Fibroblast of lung (primary cell): ENCODE measurements at regions not wholly inside any gene's neighbourhood (a gene's known extent, or its start where the extent isn't known, plus 50 kb on each side); places are given as distances from the start of the nearest gene placed in this dataset.

Experiments
- DNase-seq, 2 donors: peaks; one replicate each; pipeline versions ENCODE4 v3.0.0 to v3.0.0-alpha.2; 2010; ENCODE audit warnings: low read depth in 2 of 2
- H2AFZ ChIP-seq: 2 replicates; pipeline ENCODE4 v1.5.1; 2012; ENCODE audit warnings: low read length, control low read depth, inconsistent platforms
- H3K27ac ChIP-seq: 2 replicates; pipeline ENCODE4 v1.5.1; 2011; ENCODE audit warnings: low read length, control low read depth; ENCODE audit not compliant: insufficient read depth
- H3K27me3 ChIP-seq: 2 replicates; pipeline ENCODE4 v1.5.1; 2011; ENCODE audit warnings: mild to moderate bottlenecking, low read length; ENCODE audit not compliant: control insufficient read depth, insufficient read depth
- H3K36me3 ChIP-seq: 2 replicates; pipeline ENCODE4 v1.5.1; 2011; ENCODE audit warnings: low read length; ENCODE audit not compliant: control insufficient read depth, insufficient read depth
- H3K4me1 ChIP-seq: 2 replicates; pipeline ENCODE4 v1.5.1; 2011; ENCODE audit warnings: low read length; ENCODE audit not compliant: control insufficient read depth, insufficient read depth; ENCODE audit errors: extremely low read depth
- H3K4me2 ChIP-seq: 2 replicates; pipeline ENCODE4 v1.5.1; 2011; ENCODE audit warnings: low read length, control low read depth; ENCODE audit not compliant: insufficient read depth; ENCODE audit errors: extremely low read depth
- H3K4me3 ChIP-seq, 4 experiments: fragments of 200-600 bp in 1 of 4; sonication (generic) in 1 of 4; replicated peaks in 1 of 4; 2 replicates each; pipeline ENCODE4 v1.5.1; 2011 to 2016; ENCODE audit warnings: low read length in 4 of 4, low read depth in 3 of 4, mild to moderate bottlenecking in 3 of 4, control low read depth in 2 of 4, inconsistent platforms in 1 of 4, mixed read lengths in 1 of 4; ENCODE audit not compliant: insufficient read depth in 1 of 4; ENCODE audit errors: control extremely low read depth in 1 of 4
- H3K79me2 ChIP-seq: 2 replicates; pipeline ENCODE4 v1.5.1; 2012; ENCODE audit warnings: mild to moderate bottlenecking, low read length, inconsistent platforms; ENCODE audit not compliant: control insufficient read depth, insufficient read depth
- H3K9ac ChIP-seq: 2 replicates; pipeline ENCODE4 v1.5.1; 2011; ENCODE audit warnings: mild to moderate bottlenecking, low read length, control low read depth; ENCODE audit not compliant: insufficient read depth
- H3K9me3 ChIP-seq: 2 replicates; pipeline ENCODE4 v1.5.1; 2012; ENCODE audit warnings: low read depth, low read length; ENCODE audit not compliant: control insufficient read depth, insufficient read depth
- H4K20me1 ChIP-seq: 2 replicates; pipeline ENCODE4 v1.5.1; 2011; ENCODE audit warnings: low read length; ENCODE audit not compliant: control insufficient read depth, insufficient read depth; ENCODE audit errors: extremely low read depth
- EZH2 ChIP-seq: IDR thresholded peaks from 2 replicates; pipeline ENCODE4 v1.5.1; 2012; ENCODE audit warnings: low read length, control low read depth, mild to moderate bottlenecking; ENCODE audit errors: missing control alignments
- TF ChIP-seq, protein P1 (sequence below), 2 donors: IDR thresholded peaks in 1 of 2; conservative IDR thresholded peaks in 1 of 2; 1 replicate in 1 of 2; 2 replicates in 1 of 2; pipeline ENCODE4 v1.5.1; 2011 to 2012; ENCODE audit warnings: low read length in 2 of 2, control low read depth in 1 of 2, inconsistent platforms in 1 of 2, low read depth in 1 of 2, mild to moderate bottlenecking in 1 of 2

DNA sequence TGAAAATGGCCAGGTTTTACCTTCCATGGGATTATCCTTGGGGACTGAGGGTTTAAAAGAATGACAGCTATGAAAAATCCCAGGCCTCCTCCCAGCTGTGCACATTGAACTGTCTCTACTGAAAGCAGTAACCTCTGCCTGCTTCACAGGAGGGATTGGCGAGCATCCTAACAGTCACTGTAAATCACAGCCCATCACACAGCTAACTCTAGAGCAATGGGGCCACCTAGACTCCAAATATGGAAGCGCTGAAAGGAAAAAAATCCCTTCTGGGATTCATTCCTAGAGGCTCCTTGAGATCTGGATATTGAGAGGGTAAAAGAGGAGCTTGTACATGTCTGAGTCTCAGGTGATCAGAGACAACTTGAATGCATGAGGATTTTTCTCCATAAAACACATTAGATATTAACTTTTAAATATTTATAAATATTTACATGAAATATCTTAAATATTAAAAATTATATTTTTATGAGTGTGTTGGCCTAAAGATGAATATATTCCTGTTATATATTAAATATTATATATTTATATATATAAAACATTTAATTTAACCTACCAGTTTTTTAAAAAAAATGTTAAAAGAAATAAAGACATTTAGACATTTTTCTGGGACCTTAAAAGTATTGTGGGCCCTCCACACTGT, 133.8 kb upstream of the SLC24A2 start:
- Histone ChIP-seq H4K20me1 (no peaks in the 10 kb centered on the region), H2AFZ (no peak overlapping the region), H3K4me2 (no peak overlapping the region), H3K27me3 (peaks cover 3% of the 10 kb centered on the region), H3K4me1 (peaks cover 3% of the 10 kb centered on the region), H3K27ac (no peak overlapping the region), H3K9ac (no peak overlapping the region), H3K9me3 (no peaks in the 10 kb centered on the region), H3K79me2 (no peaks in the 10 kb centered on the region), H3K4me3 (no peak overlapping the region), H3K36me3 (no peaks in the 10 kb centered on the region)
- peak; percentile 38 to 72 for DNase-seq
- TF ChIP-seq EZH2: no peak
- TF ChIP-seq, protein P1, sequence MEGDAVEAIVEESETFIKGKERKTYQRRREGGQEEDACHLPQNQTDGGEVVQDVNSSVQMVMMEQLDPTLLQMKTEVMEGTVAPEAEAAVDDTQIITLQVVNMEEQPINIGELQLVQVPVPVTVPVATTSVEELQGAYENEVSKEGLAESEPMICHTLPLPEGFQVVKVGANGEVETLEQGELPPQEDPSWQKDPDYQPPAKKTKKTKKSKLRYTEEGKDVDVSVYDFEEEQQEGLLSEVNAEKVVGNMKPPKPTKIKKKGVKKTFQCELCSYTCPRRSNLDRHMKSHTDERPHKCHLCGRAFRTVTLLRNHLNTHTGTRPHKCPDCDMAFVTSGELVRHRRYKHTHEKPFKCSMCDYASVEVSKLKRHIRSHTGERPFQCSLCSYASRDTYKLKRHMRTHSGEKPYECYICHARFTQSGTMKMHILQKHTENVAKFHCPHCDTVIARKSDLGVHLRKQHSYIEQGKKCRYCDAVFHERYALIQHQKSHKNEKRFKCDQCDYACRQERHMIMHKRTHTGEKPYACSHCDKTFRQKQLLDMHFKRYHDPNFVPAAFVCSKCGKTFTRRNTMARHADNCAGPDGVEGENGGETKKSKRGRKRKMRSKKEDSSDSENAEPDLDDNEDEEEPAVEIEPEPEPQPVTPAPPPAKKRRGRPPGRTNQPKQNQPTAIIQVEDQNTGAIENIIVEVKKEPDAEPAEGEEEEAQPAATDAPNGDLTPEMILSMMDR (conservative IDR thresholded peaks at IDR 0.05 in 1 of 2, IDR thresholded peaks at IDR 0.05 in 1 of 2; ENCODE audit: low read depth in 1 of 2, low read length in 2 of 2): peak; percentile 70 to 86

DNA sequence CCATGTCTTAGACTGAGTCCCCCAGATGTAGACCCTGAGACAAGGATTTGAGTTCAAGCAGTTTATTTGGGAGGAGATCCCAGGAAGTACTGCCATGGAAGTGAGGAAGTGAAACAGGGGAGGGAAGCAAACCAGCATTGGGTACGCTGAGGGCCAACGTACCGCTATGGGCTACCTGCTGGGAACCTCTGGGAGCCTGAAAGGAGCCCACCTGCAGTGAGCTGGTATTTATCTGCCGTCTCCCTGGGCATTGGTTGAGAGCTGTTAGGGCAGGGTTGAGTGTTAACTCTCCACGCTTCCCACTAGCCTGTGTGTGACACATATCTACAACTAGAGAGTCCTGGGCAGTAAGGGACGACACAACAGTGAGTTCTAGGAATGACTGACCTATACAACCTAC, 131.6 kb upstream of the SLC24A2 start:
- Histone ChIP-seq H3K4me1 (no peaks in the 10 kb centered on the region), H3K79me2 (no peaks in the 10 kb centered on the region), H3K4me2 (no peak overlapping the region), H3K9me3 (no peaks in the 10 kb centered on the region), H4K20me1 (no peaks in the 10 kb centered on the region), H3K27ac (no peak overlapping the region), H3K27me3 (peaks cover 3% of the 10 kb centered on the region), H2AFZ (no peak overlapping the region), H3K36me3 (no peaks in the 10 kb centered on the region), H3K4me3 (no peak overlapping the region), H3K9ac (no peak overlapping the region)
- no peak for DNase-seq
- TF ChIP-seq, protein P1 (conservative IDR thresholded peaks at IDR 0.05 in 1 of 2, IDR thresholded peaks at IDR 0.05 in 1 of 2; ENCODE audit: low read depth in 1 of 2, low read length in 2 of 2): no peak
- TF ChIP-seq EZH2: no peak

DNA sequence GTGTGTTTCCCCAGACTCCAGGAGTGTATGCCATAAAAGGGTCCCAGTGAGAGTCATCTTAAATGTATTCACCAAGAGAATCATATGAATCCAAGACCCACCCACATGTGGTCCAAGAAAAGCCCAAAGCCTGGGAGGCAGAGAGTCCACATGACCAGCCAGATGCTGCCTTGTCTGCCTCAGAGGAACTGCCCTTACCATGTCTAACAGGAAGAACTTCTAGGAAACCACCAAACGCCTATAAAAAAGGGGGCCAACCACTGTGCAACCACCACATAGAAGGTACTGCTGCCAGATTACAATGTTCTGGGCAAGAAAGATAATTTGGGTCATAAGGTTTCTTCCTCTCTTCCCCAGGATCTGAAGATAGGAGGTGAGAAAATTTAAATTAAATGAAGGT, 129.8 kb upstream of the SLC24A2 start:
- Histone ChIP-seq H3K9ac (no peak overlapping the region), H3K9me3 (no peaks in the 10 kb centered on the region), H3K36me3 (no peaks in the 10 kb centered on the region), H3K27ac (no peak overlapping the region), H3K79me2 (no peaks in the 10 kb centered on the region), H4K20me1 (no peaks in the 10 kb centered on the region), H3K27me3 (peaks cover 3% of the 10 kb centered on the region), H3K4me2 (no peak overlapping the region), H3K4me3 (no peak overlapping the region), H3K4me1 (no peaks in the 10 kb centered on the region), H2AFZ (no peak overlapping the region)
- no peak for DNase-seq
- no peak for TF ChIP-seq EZH2
- TF ChIP-seq, protein P1 (conservative IDR thresholded peaks at IDR 0.05 in 1 of 2, IDR thresholded peaks at IDR 0.05 in 1 of 2; ENCODE audit: low read depth in 1 of 2, low read length in 2 of 2): no peak
